NCI-H1694 (cell line): ENCODE measurements at regions not wholly inside any gene's neighbourhood (a gene's known extent, or its start where the extent isn't known, plus 50 kb on each side); places are given as distances from the start of the nearest gene placed in this dataset.

Experiments
- DNase-seq: peaks from one replicate; lab custom pipeline; 2025; lab: John Stamatoyannopoulos, UW

- DNase-seq, result no peak
Measured at GRCh38 chr16:86365513-86366273, 144.6 kb upstream of the FOXF1 start.

DNA sequence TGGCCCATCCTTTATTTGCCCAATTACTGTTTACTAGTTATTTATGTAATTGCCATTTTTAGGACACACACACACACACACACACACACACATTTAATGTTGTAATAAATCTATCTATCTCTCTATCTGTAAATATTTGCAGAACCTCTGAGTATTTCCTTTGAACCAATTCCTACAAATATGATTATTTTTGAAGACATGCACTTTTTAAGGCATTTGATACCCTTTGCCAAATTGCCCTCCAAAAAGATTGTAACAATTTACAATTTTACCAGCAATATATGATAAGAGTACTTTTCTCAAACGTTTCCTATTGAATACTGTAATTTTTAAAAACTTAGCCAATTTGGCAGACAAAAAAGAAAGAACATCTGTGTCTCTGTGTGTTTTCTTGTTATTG lies 143.8 kb upstream of the FOXF1 start:
- DNase-seq, result no peak

- no peak for DNase-seq
Measured at GRCh38 chr16:86367291-86368072, 142.8 kb upstream of the FOXF1 start.

GRCh38 chr16:86368261-86368660 lies 142.1 kb upstream of the FOXF1 start:
- DNase-seq, result no peak

GRCh38 chr16:86370062-86370461 lies 140.3 kb upstream of the FOXF1 start:
- DNase-seq, result no peak

DNA sequence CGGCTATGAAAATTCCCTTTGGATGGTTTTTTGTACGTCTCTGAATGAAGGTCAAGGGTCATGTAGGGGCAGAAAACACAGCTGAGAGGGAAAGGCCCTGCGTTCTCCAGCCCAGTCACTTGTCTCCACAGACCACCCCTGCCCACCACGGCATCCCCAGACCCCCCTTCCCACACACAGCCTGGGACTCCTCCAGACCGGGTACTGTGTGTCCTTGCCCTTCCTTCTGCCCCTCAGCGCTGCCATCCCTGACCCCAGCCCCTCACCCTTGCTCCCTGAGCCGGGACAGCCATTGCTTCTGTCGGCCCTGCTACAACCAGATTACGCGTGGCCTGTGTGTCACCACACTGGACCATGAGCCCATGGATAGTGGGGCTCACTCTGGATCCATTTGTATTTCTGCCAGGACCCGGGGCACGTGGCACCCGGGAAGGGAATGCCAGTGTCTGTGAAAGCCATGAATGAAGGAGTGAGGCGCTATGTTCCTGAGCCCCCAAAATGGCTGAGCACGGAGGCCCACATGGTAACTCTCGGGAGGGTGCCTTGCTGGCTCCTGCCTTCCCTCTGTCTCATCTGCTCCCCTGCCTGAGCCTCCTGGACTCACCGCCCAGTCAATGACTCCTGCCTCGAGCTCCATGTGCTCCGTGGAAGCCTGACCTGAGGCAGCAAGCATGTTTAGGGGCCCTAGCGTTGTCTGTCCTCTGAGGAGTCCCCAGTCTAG lies 139.1 kb upstream of the FOXF1 start:
- no peak for DNase-seq

DNA sequence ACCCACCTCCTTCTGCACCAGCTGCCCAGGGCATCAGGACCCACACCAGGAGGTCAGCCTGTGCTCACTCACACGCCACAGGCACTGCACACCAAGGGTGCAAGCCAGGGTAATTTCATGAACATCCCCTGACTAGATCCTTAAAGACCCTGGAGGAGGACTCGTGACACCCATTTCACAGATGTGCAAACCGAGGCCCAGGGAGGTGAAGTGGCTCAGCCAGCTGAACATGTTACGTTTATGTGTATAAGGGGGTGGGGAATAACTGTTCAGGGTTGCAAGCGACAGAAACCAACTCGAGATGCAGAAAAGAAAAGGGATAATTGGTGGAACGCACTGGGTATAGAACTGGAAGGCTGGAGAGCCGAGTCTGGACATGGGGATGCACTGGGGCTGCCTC lies 138.1 kb upstream of the FOXF1 start:
- no peak for DNase-seq

DNA sequence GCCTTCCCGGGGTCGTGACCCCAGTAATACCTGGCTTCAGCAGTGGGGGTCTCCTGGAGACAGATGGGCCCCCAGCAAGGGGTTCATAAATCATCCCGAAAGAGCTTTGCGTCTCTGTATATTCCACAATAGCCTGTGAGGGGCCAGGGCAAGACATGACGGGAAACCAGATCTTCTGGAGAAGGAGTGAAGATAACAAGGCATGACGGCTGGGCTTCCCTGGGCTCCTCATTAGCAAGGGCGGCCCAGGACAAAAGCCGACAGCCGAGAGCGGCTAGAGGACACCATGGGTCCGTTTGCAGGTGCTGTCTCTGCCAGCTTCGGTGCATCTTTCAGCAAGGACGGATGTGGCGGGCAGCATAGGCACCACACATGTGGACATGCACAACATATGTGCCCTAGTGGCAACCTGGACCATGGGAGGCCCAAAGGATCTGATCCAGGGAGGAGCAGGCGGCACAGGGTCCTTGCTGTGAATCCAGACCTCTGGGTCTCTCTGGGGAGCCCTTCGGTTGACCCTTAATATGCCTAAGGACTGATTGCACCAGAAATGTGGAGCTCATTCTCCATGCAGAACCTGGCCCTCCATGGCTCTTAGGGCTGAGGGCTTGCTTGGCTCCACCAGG lies 136.9 kb upstream of the FOXF1 start:
- DNase-seq, result no peak

DNA sequence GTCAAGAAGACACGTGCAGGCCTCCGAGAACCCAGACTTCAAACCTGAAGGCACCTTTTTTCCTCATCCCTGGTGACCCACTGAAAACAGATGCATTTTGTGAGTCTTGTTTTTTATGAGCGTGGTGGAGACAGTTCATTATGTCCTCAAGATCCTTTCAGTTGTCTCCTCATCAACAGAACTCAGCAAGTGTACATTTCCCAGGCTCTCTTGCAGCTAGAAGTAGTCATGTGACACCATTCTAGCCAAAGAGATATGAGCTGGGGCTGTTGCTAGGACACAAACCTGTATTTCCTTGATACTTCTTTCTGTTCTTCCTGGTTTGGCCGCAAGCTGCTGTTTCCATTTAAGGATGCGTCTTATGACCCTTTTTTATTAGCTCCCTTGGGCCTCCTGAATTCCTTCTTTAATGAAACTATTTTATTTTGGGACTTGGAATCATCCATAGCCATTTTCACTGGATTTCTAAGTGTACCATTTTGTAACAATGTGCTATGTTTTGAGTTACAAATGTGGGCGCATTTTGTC lies 135.7 kb upstream of the FOXF1 start:
- no peak for DNase-seq

DNA sequence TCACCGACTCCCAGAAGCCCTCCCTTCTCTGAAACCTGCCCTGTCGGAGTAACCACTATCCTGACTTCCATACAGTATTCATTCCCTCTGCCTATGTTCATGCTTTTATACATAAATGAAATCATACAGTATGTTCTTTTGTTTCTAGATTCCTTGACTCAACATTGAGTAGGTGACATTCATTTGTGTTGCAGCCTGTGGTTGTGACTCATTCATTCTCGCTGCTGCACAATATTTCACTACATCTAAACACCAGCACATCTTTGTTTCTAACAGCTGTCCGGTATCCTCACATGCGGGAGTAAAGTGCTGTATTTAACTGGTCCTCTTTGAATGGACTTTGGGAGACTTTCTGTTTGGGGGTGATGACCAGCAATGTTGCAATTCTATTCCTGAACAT lies 135.0 kb upstream of the FOXF1 start:
- DNase-seq, result no peak

DNA sequence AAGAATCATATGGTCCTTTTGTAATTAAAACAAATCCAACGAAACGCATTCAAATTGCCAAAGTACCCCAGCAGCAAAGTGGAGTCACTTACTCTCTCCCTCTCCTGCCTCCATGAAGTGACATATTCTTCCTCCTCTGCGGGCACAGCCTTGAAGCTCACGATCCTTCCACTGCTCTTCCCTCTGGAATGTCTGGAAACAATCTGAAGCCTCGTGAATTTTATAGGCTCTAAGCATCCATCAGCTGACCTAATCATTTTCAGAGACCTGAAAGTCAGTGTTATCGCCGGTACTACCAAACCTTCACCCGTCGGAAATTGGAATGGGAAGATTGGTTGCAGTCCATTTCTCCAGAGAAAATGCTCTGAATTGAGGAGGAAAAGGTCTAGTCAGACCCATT lies 134.5 kb upstream of the FOXF1 start:
- no peak for DNase-seq

DNA sequence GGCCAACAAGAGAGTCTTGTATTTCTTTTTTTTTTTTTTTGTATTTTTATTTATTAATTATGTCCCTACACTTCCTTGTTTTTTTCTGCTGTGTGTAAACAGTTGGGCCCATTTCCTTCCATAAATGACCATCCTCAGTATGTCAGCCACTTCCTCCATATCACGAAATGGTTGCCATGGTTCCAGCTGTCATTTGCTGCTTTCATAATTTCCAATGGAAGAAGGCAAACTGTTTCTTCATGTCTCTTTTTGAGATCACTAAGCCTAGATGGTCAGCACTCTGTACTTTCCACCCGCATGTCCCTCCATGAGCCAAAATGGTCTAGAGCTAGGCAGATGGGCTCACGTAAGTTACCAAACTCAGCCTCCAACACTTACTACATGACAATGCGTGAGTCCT lies 133.5 kb upstream of the FOXF1 start:
- DNase-seq, result no peak

DNA sequence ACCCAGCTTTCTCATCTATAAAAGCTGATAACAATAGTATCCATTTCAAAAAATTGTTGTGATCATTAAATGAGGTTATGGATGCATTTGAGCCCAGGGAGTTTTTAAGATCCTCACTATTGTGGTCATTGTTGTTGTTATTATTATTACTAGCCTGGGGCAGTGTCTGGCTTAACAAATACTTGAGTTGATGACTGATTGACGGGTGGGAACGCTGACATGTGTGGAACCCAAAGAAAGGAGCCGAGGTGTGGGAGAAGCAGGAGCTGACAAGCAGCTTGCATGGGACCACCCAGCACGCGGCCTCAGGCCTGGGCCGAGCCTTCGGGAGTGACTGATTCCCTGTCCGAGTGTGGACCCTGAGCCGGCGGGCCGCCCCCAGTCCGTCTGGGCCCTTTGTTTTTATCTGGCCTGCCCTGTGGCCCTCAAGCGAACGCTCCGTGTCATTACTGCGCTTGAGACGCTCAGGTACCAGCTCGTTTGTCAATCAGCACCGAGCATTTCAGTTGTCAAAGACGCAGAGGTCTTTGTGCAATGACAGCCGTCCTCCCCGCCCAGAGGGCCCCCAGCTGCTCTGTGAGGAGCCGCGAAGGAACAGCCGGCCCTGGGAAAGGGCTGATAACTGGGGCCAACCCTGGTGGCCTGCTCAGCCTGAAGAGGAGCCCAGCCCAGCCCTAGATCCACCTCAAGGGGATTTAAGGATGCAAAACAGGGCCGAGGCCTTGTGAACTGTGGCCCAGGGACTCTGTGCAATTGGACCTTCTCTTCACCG lies 132.9 kb upstream of the FOXF1 start:
- no peak for DNase-seq

DNA sequence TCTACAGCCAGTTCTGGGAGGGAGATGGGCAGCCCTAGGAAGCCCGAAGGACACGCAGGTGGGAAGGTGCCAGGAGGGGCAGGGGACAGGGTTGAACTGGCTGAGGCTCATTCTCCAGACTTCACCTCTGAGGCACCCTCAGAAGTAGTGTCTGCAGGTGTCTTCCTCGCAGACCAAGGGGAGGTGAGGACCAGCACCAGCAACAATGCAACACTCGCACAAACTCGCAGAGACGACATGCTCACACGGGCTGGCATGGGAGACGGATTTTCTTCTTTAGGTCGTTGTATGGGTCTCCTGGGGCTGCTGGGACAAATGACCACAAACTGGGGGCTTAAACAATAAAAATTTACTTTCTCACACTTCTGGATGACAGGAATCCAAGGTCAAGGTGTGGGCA lies 132.2 kb upstream of the FOXF1 start:
- DNase-seq, result no peak

DNA sequence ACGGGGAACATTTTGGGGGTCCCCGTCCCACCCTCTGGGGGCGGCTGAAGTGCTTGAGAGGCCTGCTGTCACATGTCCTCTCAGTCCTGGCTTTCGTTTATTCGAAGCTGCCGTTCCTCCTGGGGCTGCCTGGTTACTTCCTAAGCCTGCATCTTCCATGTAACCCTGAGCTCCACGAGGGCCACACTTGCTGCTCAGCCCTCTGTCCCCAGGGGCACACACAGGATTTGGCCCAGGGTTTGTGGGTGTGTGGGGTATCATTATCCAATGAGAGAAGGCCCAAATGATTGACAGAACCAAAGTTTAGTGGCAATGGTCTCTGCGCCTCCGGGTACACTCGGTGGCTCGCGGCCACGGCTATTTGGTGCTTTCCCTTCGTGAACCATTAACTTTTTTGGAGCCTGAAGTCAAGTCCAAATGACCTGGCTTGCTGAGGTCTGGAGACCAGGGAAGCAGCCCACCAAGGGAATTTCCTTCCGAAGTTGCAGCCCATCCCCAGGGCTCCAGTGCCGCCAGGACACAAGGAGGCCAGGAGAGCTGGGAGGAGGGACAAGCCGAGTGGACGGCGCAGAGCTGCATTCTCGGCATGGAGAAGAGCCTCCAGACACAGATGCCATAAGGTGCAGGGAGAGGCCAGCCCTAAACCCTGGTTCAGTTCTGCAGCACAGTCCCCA lies 131.4 kb upstream of the FOXF1 start:
- no peak for DNase-seq

DNA sequence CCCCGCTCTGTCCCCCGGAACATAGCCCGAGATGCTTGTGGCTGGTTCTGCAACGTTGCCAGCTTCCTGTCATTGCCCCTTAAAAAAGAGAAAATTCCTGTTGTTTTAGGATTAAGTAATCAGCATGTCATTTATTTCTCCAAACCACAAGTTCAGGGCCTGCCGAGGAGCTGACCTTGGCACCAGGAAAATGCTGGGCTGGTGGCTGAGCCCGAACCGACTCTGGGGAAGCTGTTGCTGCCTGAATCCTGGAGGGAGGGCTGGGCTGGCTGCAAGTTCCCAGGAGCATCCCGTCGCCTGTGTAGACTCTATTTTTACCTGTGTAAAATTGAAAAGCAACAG lies 130.9 kb upstream of the FOXF1 start:
- DNase-seq, result no peak

GRCh38 chr16:86380030-86380429 lies 130.3 kb upstream of the FOXF1 start:
- no peak for DNase-seq

GRCh38 chr16:86381491-86381890 lies 128.8 kb upstream of the FOXF1 start:
- DNase-seq, result no peak

- DNase-seq, result no peak
Measured at GRCh38 chr16:86382067-86382773, 128.1 kb upstream of the FOXF1 start.

DNA sequence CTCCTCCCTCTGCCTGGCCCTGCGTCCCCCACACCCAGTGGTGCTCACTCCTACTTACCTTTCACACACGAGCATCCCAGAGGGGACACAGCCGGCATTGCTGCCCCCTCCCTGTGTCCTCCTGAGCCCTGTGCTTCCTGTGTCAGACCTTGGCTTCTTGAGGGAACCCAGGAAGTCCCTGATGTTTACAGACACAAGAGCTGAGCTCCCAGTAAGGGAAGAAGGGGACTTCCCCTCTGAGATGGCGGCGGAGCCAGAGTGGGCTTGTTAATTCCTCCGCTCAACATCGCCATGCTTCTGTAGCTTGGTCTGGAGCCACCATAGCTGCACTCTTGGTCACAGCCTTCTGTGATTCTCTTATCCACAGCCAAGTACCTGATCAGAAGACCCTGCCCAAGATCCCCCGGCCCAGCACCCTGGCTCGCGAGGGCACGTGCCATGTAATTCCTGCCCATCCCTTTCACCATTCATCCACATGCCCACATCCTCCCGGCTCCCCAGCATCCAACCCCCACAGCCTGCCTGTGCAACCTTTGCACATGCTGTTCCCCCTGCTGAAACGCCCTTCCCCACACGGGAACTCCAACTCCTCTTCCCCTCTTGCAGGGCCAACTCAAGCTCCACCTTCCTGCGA lies 127.4 kb upstream of the FOXF1 start:
- DNase-seq, result no peak
